Stomach (tissue), 8 donors: ENCODE measurements at regions not wholly inside any gene's neighbourhood (a gene's known extent, or its start where the extent isn't known, plus 50 kb on each side); places are given as distances from the start of the nearest gene placed in this dataset.
A peak's percentile ranks its signal among the peaks of the same experiment; 100 is the strongest.

Source experiments
- DNase-seq, 2 donors: peaks; one replicate each; pipeline versions ENCODE4 v3.0.0 to v3.0.0-alpha.2; 2013 to 2019
- H3K27ac ChIP-seq, 5 donors: fragments of 200-600 bp in 4 of 5; sonication (generic) in 4 of 5; one replicate each; pipeline ENCODE4 v1.5.1; 2013 to 2019; ENCODE audit warnings: mild to moderate bottlenecking in 1 of 5, moderate library complexity in 1 of 5
- H3K27me3 ChIP-seq, 3 donors: fragments of 200-600 bp; sonication (generic); one replicate each; pipeline ENCODE4 v1.5.1; 2017 to 2019; ENCODE audit warnings: mixed run types in 1 of 3
- H3K36me3 ChIP-seq, 4 donors: fragments of 200-600 bp; sonication (generic); 1 replicate in 3 of 4; 2 replicates in 1 of 4; pipeline ENCODE4 v1.5.1; 2016 to 2019
- H3K4me1 ChIP-seq, 4 donors: fragments of 200-600 bp; sonication (generic); one replicate each; pipeline ENCODE4 v1.5.1; 2016 to 2019
- H3K4me3 ChIP-seq, 4 donors: fragments of 200-600 bp; sonication (generic) in 3 of 4; one replicate each; pipeline ENCODE4 v1.5.1; 2016 to 2019; ENCODE audit warnings: mild to moderate bottlenecking in 1 of 4
- H3K9me3 ChIP-seq, 4 donors: fragments of 200-600 bp; sonication (generic); one replicate each; pipeline ENCODE4 v1.5.1; 2016 to 2019
- EP300 ChIP-seq: sonication (generic); formaldehyde crosslinking; IDR thresholded peaks from one replicate; pipeline ENCODE4 v1.6.1; 2017; ENCODE audit warnings: antibody characterized with exemption
- POLR2A ChIP-seq, 4 donors: fragments of 450-650 bp; IDR thresholded peaks; one replicate each; pipeline ENCODE4 v1.6.1; 2016; ENCODE audit warnings: antibody characterized with exemption in 4 of 4, control low read depth in 2 of 4, mild to moderate bottlenecking in 1 of 4, moderate library complexity in 1 of 4
- POLR2AphosphoS5 ChIP-seq, 3 donors: sonication (generic); formaldehyde crosslinking; IDR thresholded peaks; one replicate each; pipeline ENCODE4 v1.6.1; 2016; ENCODE audit warnings: antibody characterized with exemption in 3 of 3
- WGBS, 5 donors: extraction: QIAGEN DNeasy Blood & Tissue Kit in 3 of 5; methylation state at CpG; one replicate each; pipeline versions ENCODE4 v1.1.5 to v1.1.7; 2013 to 2018; 5-methylcytosine and 5-hydroxymethylcytosine counted together
- intact Hi-C: fragments of 100-400 bp; cut with DNase I; formaldehyde crosslinking; loops from one replicate; pipeline ENCODE4 v1.15.1; 2023; ENCODE audit warnings: low total_unique reads
- TF ChIP-seq, protein P1 (sequence below), 7 experiments: fragments of 450-650 bp in 4 of 7; fragments of 200-600 bp in 3 of 7; sonication (generic) in 3 of 7; IDR thresholded peaks; one replicate each; pipeline ENCODE4 v1.5.1; 2016 to 2019; ENCODE audit warnings: antibody characterized with exemption in 7 of 7, control low read depth in 2 of 7, mild to moderate bottlenecking in 1 of 7
- donor health status: healthy with polysubstance abuse.
- donor health status: Bipolar disorder and iron deficiency.
- donor health status: healthy.

DNA sequence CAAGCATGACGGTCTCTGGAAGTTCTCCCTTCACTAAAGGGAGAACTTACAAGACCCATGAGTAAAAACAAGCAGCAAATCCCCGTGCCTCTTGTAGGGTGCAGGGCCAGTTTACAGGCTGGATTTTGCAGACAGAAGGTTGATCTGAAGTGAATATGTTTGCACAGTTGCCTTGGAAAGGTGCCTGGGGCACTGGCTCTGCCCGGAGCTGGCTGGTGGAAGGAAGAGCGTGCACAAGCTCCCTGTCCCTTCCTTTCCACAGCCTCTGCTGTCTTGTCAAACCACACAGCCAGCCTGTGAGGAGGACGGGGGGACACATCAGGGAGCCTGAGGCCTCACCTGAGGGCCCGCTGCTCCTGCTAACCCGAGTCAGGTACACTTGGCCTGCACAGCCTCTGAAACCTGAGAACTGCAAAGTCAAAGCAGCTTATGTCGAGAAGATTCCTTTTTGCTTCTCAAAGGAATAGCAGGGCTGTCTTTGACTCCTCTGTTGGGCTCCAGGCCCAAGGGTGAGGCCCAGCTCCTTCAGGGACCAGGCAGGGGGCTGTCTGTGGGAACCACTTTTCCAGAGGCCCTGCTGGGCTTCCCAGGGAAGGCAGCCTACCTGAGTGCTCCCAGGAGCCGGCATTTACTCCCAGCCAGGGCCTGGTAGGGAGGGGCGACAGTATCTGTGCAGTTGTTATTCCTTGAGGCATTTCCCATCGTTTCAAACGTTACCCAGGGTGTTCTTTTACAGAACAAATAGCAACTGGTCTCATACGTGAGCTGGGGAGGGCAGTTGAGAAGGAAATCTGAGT lies 251.5 kb downstream of the SIPA1L2 start:
- Histone ChIP-seq H3K27ac (no peak overlapping the region), H3K27me3 (no peaks in the 10 kb centered on the region), H3K4me1 (peaks cover 0 to 8% (median 6%) of the 10 kb centered on the region in 4 donors), H3K4me3 (no peak overlapping the region), H3K36me3 (no peaks in the 10 kb centered on the region), H3K9me3 (no peaks in the 10 kb centered on the region)
- 49 to 61% (median 55%) methylated on average over 10 to 13 of the region's 13 CpGs for WGBS, 5 donors
- peak in 1 of 2 donors; percentile 37 for DNase-seq
- no peak for TF ChIP-seq EP300
- no peak for TF ChIP-seq POLR2AphosphoS5 (IDR thresholded peaks at IDR 0.05)
- TF ChIP-seq, protein P1, sequence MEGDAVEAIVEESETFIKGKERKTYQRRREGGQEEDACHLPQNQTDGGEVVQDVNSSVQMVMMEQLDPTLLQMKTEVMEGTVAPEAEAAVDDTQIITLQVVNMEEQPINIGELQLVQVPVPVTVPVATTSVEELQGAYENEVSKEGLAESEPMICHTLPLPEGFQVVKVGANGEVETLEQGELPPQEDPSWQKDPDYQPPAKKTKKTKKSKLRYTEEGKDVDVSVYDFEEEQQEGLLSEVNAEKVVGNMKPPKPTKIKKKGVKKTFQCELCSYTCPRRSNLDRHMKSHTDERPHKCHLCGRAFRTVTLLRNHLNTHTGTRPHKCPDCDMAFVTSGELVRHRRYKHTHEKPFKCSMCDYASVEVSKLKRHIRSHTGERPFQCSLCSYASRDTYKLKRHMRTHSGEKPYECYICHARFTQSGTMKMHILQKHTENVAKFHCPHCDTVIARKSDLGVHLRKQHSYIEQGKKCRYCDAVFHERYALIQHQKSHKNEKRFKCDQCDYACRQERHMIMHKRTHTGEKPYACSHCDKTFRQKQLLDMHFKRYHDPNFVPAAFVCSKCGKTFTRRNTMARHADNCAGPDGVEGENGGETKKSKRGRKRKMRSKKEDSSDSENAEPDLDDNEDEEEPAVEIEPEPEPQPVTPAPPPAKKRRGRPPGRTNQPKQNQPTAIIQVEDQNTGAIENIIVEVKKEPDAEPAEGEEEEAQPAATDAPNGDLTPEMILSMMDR (IDR thresholded peaks at IDR 0.05): no peak
- no peak for TF ChIP-seq POLR2A (IDR thresholded peaks at IDR 0.05)
- intact Hi-C loops: no loop called here

GRCh38 chr1:232377494-232377770 lies 252.5 kb downstream of the SIPA1L2 start:
- TF ChIP-seq, protein P1 (IDR thresholded peaks at IDR 0.05): no peak
- peak in 1 of 3 donors; percentile 50 for TF ChIP-seq POLR2AphosphoS5 (IDR thresholded peaks at IDR 0.05)
- Histone ChIP-seq H3K4me3 (no peak overlapping the region), H3K9me3 (no peaks in the 10 kb centered on the region), H3K4me1 (peaks cover 0 to 8% (median 6%) of the 10 kb centered on the region in 4 donors), H3K36me3 (no peaks in the 10 kb centered on the region), H3K27me3 (no peaks in the 10 kb centered on the region), H3K27ac (no peak overlapping the region)
- WGBS, 5 donors: 33 to 49% (median 38%) methylated on average over 3 of the region's 3 CpGs
- intact Hi-C loops: no loop called here
- peak in 1 of 2 donors; percentile 49 for DNase-seq

GRCh38 chr1:232376632-232377493 lies 253.1 kb downstream of the SIPA1L2 start:
- TF ChIP-seq POLR2A (IDR thresholded peaks at IDR 0.05): no peak
- TF ChIP-seq, protein P1 (IDR thresholded peaks at IDR 0.05): no peak
- TF ChIP-seq EP300: no peak
- TF ChIP-seq POLR2AphosphoS5 (IDR thresholded peaks at IDR 0.05): no peak
- DNase-seq: no peak
- Histone ChIP-seq H3K9me3 (no peaks in the 10 kb centered on the region), H3K27ac (peak overlapping the region in 1 of 5 donors; percentile 28), H3K4me3 (no peak overlapping the region), H3K4me1 (peaks cover 0 to 8% (median 6%) of the 10 kb centered on the region in 4 donors), H3K27me3 (no peaks in the 10 kb centered on the region), H3K36me3 (no peaks in the 10 kb centered on the region)
- intact Hi-C loops: no loop called here
- 76 to 87% (median 81%) methylated on average over 16 of the region's 16 CpGs for WGBS, 5 donors

- intact Hi-C loops: no loop called here
- WGBS, 5 donors: 80 to 94% (median 87%) methylated on average over 10 to 11 of the region's 11 CpGs
- Histone ChIP-seq H3K9me3 (no peaks in the 10 kb centered on the region), H3K27me3 (no peaks in the 10 kb centered on the region), H3K36me3 (no peaks in the 10 kb centered on the region), H3K4me1 (peaks cover 0 to under 1% (median under 1%) of the 10 kb centered on the region in 4 donors), H3K4me3 (no peak overlapping the region), H3K27ac (no peak overlapping the region)
- no peak for DNase-seq
- TF ChIP-seq EP300 (no peak), POLR2AphosphoS5 (IDR thresholded peaks at IDR 0.05) (no peak), POLR2A (IDR thresholded peaks at IDR 0.05) (no peak)
- TF ChIP-seq, protein P1 (IDR thresholded peaks at IDR 0.05): no peak
Observed at GRCh38 chr1:232372841-232373440, 257.0 kb downstream of the SIPA1L2 start.
